KMS-11 (cell line): ENCODE measurements at regions not wholly inside any gene's neighbourhood (a gene's known extent, or its start where the extent isn't known, plus 50 kb on each side); places are given as distances from the start of the nearest gene placed in this dataset.

ENCODE experiments used
- H2AFZ ChIP-seq: fragments of 200-600 bp; sonication (generic); 2 replicates; pipeline ENCODE4 v1.6.1; 2016; ENCODE audit warnings: antibody characterized with exemption, mixed run types, low read depth
- H3K27ac ChIP-seq: fragments of 200-600 bp; sonication (generic); 2 replicates; pipeline ENCODE4 v1.6.1; 2016; ENCODE audit warnings: mild to moderate bottlenecking, mixed run types
- H3K27me3 ChIP-seq: fragments of 200-600 bp; sonication (generic); 2 replicates; pipeline ENCODE4 v1.6.1; 2017; ENCODE audit warnings: mild to moderate bottlenecking, low read depth, mixed run types, moderate library complexity; ENCODE audit not compliant: insufficient read depth
- H3K36me3 ChIP-seq: fragments of 200-600 bp; sonication (generic); 2 replicates; pipeline ENCODE4 v1.6.1; 2017; ENCODE audit warnings: mild to moderate bottlenecking, mixed run types; ENCODE audit not compliant: insufficient read depth
- H3K4me1 ChIP-seq: fragments of 200-600 bp; sonication (generic); 2 replicates; pipeline ENCODE4 v1.6.1; 2016; ENCODE audit warnings: mild to moderate bottlenecking, low read depth, mixed run types; ENCODE audit not compliant: poor library complexity, severe bottlenecking
- H3K4me2 ChIP-seq: fragments of 200-600 bp; sonication (generic); 2 replicates; pipeline ENCODE4 v1.7.0; 2016; ENCODE audit warnings: mild to moderate bottlenecking, mixed run types
- H3K4me3 ChIP-seq: fragments of 200-600 bp; sonication (generic); IDR thresholded peaks from 2 replicates; pipeline ENCODE4 v1.6.1; 2017; ENCODE audit warnings: low read depth, low read length, mixed read lengths; ENCODE audit not compliant: insufficient read depth
- H3K79me2 ChIP-seq: fragments of 200-600 bp; sonication (generic); 2 replicates; pipeline ENCODE4 v1.6.1; 2016; ENCODE audit warnings: low read depth, mixed run types; ENCODE audit not compliant: insufficient read depth
- H3K9ac ChIP-seq: fragments of 200-600 bp; sonication (generic); 2 replicates; pipeline ENCODE4 v1.6.1; 2016; ENCODE audit warnings: mild to moderate bottlenecking, mixed run types
- H4K20me1 ChIP-seq: fragments of 200-600 bp; sonication (generic); 2 replicates; pipeline ENCODE4 v1.6.1; 2016; ENCODE audit warnings: mild to moderate bottlenecking, mixed run types; ENCODE audit not compliant: insufficient read depth
- CTCF ChIP-seq: fragments of 200-600 bp; sonication (generic); conservative IDR thresholded peaks from 2 replicates; pipeline ENCODE4 v1.6.1; 2017; ENCODE audit warnings: low read depth, mild to moderate bottlenecking, antibody characterized with exemption, low read length, moderate library complexity, mixed read lengths

GRCh38 chr20:56724241-56724757, 95.2 kb downstream of the TFAP2C start:
- no peak overlapping the region for H3K4me3 ChIP-seq
- no peak overlapping the region for H3K27ac ChIP-seq
- TF ChIP-seq CTCF = no peak
- H3K79me2 ChIP-seq = no peaks in the 10 kb centered on the region
- no peaks in the 10 kb centered on the region for H3K4me1 ChIP-seq
- no peaks in the 10 kb centered on the region for H3K36me3 ChIP-seq
- no peaks in the 10 kb centered on the region for H4K20me1 ChIP-seq
- no peak overlapping the region for H3K9ac ChIP-seq
- H3K4me2 ChIP-seq = no peak overlapping the region
- H2AFZ ChIP-seq = peak overlapping the region; percentile 20; the same call in 1 of the 2 replicates
- H3K27me3 ChIP-seq = no peaks in the 10 kb centered on the region

- H3K4me3 ChIP-seq = no peak overlapping the region
- H3K36me3 ChIP-seq = no peaks in the 10 kb centered on the region
- no peak for TF ChIP-seq CTCF
- H3K79me2 ChIP-seq = no peaks in the 10 kb centered on the region
- H3K27me3 ChIP-seq = no peaks in the 10 kb centered on the region
- H3K27ac ChIP-seq = no peak overlapping the region
- H4K20me1 ChIP-seq = no peaks in the 10 kb centered on the region
- no peak overlapping the region for H3K9ac ChIP-seq
- no peaks in the 10 kb centered on the region for H3K4me1 ChIP-seq
- H3K4me2 ChIP-seq = no peak overlapping the region
- H2AFZ ChIP-seq = no peak overlapping the region
Observed at GRCh38 chr20:56730003-56730402, 100.9 kb downstream of the TFAP2C start.

DNA sequence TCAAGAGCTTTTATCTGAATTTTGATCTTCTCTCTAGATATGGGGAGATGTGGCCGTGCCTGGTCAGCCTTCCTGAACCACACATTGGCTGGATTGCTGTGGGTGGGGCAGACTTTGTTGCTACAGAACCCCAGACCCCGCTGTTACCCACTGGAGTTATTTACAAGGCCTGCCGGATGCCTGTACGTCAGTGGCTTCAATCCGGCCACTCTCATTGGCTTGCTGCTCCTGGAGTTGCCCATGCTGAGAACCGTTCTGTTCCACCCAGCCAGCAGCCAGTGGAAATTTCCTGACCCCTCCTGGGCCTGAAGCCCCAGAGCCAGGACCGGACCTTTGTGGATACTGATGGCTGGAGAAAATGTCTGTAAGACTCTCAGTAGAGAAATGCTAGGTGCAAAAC, 101.9 kb downstream of the TFAP2C start:
- no peaks in the 10 kb centered on the region for H4K20me1 ChIP-seq
- no peaks in the 10 kb centered on the region for H3K27me3 ChIP-seq
- H3K36me3 ChIP-seq = no peaks in the 10 kb centered on the region
- no peaks in the 10 kb centered on the region for H3K79me2 ChIP-seq
- H3K4me2 ChIP-seq = no peak overlapping the region
- no peak overlapping the region for H3K9ac ChIP-seq
- no peaks in the 10 kb centered on the region for H3K4me1 ChIP-seq
- TF ChIP-seq CTCF = no peak
- no peak overlapping the region for H2AFZ ChIP-seq
- no peak overlapping the region for H3K4me3 ChIP-seq
- no peak overlapping the region for H3K27ac ChIP-seq

DNA sequence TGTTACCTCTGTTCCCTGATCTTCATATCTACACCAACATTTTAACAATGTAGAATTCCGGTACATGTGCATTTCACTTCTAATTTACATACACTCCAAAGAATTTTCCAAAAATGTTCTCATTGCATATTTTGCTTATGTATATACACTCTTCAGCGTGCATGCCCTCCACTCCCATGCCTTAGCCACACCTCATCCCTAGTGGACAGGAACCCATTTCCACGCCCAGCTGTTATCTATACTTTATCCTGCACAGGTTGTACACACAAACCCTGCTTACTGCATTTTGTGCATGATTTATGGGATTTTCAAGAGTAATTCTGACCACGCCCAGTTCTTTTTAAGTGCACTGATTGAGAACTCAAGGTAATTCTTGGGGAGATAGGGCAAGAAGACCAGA, 102.4 kb downstream of the TFAP2C start:
- Histone ChIP-seq H3K4me1 (no peaks in the 10 kb centered on the region), H3K27ac (no peak overlapping the region), H3K79me2 (no peaks in the 10 kb centered on the region), H3K27me3 (no peaks in the 10 kb centered on the region), H4K20me1 (no peaks in the 10 kb centered on the region), H2AFZ (no peak overlapping the region), H3K4me3 (no peak overlapping the region), H3K36me3 (no peaks in the 10 kb centered on the region), H3K9ac (no peak overlapping the region), H3K4me2 (no peak overlapping the region)
- TF ChIP-seq CTCF = no peak
